ENCODE measurements at regions not wholly inside any gene's neighbourhood (a gene's known extent, or its start where the extent isn't known, plus 50 kb on each side); places are given as distances from the start of the nearest gene placed in this dataset.

DNA sequence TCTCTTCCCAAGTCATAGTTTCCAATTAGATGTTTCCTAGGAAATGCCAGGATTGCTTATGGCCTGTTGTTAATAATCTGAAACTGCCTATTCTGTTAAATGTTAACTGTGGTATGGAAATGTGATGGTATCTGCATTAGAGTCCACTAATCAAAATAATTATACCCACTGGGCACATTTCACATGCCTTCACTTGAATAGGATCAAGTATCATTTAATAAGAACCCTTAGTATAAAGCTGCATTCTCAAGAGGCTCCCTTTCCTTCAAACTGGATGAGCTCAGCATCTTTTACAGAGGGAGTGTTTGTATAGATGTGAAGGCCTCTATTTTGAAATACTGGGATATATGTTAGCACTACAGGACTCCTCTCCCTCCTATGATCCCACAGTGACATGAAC is 477.2 kb upstream of the VRK2 start:
- TF ChIP-seq POLR2A (IDR thresholded peaks at IDR 0.05; ENCODE audit: low read depth, low read length) (no peak), POLR2AphosphoS5 (IDR thresholded peaks at IDR 0.05; ENCODE audit: low read depth, low read length) (no peak)

Data from GM12892 (cell line).